ENCODE measurements at regions not wholly inside any gene's neighbourhood (a gene's known extent, or its start where the extent isn't known, plus 50 kb on each side); places are given as distances from the start of the nearest gene placed in this dataset.
"Not testable (repeated sequence)": the region's sequence is repeated elsewhere in the genome, so short reads cannot be mapped to it uniquely, and the experiment has no call there.

DNA sequence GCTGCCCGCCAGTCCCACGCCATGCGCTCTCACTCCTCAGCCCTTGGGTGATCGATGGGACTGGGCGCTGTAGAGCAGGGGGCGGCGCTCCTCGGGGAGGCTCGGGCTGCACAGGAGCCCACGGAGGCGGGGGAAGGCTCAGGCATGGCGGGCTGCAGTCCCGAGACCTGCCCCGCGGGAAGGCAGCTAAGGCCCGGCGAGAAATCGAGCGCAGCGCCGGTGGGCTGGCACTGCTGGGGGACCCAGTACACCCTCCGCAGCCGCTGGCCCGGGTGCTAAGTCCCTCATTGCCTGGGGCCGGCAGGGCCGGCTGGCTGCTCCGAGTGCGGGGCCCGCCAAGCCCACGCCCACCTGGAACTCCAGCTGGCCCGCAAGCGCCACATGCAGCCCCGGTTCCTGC, 102.2 kb upstream of the PDE10A start:
- H3K79me2 ChIP-seq (ENCODE audit: insufficient read depth, low read length); BruUV-seq (replicated peaks); H3K36me3 ChIP-seq (replicated peaks in 1 of 2; ENCODE audit: control insufficient read depth in 1 of 2, insufficient read depth in 2 of 2, low read length in 2 of 2); intact Hi-C loops (cut with micrococcal nuclease; ENCODE audit: unreplicated experiment); ATAC-seq; H3K27ac ChIP-seq (ENCODE audit: extremely low read length, insufficient read depth, low read length); H4K20me1 ChIP-seq (ENCODE audit: insufficient read depth, low read length); DNase-seq (ENCODE audit: low spot score); H2AFZ ChIP-seq (ENCODE audit: low read length); in situ Hi-C loops (cut with HindIII; ENCODE audit: extremely low pct_ligation_motif_present, low pct_unique_long_range_greater_than_20kb); POLR2A ChIA-PET; CTCF ChIA-PET (ENCODE audit: low intra/inter-chr PET ratio, low total read pairs); H3K9ac ChIP-seq (ENCODE audit: insufficient read depth, low read depth, low read length); FAIRE-seq; H3K4me2 ChIP-seq (ENCODE audit: low read depth, low read length); H3K4me3 ChIP-seq (replicated peaks in 1 of 3; ENCODE audit: insufficient read depth in 1 of 3, low read depth in 2 of 3, low read length in 3 of 3); H3K4me1 ChIP-seq (ENCODE audit: insufficient read depth, low read length): not testable (repeated sequence)
- no CpG with 5 or more reads among the region's 33 CpGs for WGBS (ENCODE audit: low lambda C conversion rate)
- H3K27me3 ChIP-seq (ENCODE audit: control insufficient read depth in 1 of 2, insufficient read depth in 2 of 2, low read length in 2 of 2), result peaks cover 0 to 19% of the 10 kb centered on the region in 2 experiments; a peak in 2 of 5 replicates
- H3K9me3 ChIP-seq (ENCODE audit: low read length), result peaks cover 20% of the 10 kb centered on the region

DNA sequence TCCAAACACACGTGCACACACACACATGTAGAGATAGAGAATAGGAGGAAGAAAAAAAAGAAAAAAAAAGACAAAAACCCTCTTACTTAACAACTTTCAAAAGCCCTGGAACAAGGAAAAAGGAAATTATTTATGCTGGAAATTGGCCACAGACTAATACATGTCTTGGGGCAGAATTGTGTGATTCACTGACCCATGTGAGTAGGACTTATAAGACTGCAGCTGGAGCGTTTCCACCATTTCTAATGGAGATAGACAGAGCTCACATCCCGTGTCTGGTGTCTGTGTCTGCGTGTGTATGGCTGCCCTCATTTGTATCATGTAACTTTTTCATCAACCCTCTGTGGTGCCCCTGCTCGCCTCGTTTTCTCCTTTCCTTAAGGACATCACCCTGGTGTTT, 99.8 kb upstream of the PDE10A start:
- WGBS (ENCODE audit: low lambda C conversion rate), result 8% methylated on average over 6 of the region's 6 CpGs
- H3K9ac ChIP-seq (ENCODE audit: insufficient read depth, low read depth, low read length), result no peak overlapping the region
- ATAC-seq (no peak), DNase-seq (ENCODE audit: low spot score) (no peak), FAIRE-seq (no peak)
- no peaks in the 10 kb centered on the region for H3K36me3 ChIP-seq (replicated peaks in 1 of 2; ENCODE audit: control insufficient read depth in 1 of 2, insufficient read depth in 2 of 2, low read length in 2 of 2)
- H3K9me3 ChIP-seq (ENCODE audit: low read length), result peaks cover 20% of the 10 kb centered on the region
- CTCF ChIA-PET (ENCODE audit: low intra/inter-chr PET ratio, low total read pairs), result no interaction called here
- no peak overlapping the region for H3K4me3 ChIP-seq (replicated peaks in 1 of 3; ENCODE audit: insufficient read depth in 1 of 3, low read depth in 2 of 3, low read length in 3 of 3)
- no peak overlapping the region for H2AFZ ChIP-seq (ENCODE audit: low read length)
- intact Hi-C loops (cut with micrococcal nuclease; ENCODE audit: unreplicated experiment), result no loop called here
- no peaks in the 10 kb centered on the region for H4K20me1 ChIP-seq (ENCODE audit: insufficient read depth, low read length)
- in situ Hi-C loops (cut with HindIII; ENCODE audit: extremely low pct_ligation_motif_present, low pct_unique_long_range_greater_than_20kb), result no loop called here
- POLR2A ChIA-PET, result no interaction called here
- H3K27me3 ChIP-seq (ENCODE audit: control insufficient read depth in 1 of 2, insufficient read depth in 2 of 2, low read length in 2 of 2), result peaks cover 0 to 20% of the 10 kb centered on the region in 2 experiments; a peak in 2 of 5 replicates
- no TSS peak for BruUV-seq (replicated peaks)
- H3K27ac ChIP-seq (ENCODE audit: extremely low read length, insufficient read depth, low read length), result no peak overlapping the region
- no peak overlapping the region for H3K4me2 ChIP-seq (ENCODE audit: low read depth, low read length)
- no peaks in the 10 kb centered on the region for H3K4me1 ChIP-seq (ENCODE audit: insufficient read depth, low read length)
- no peaks in the 10 kb centered on the region for H3K79me2 ChIP-seq (ENCODE audit: insufficient read depth, low read length)
- TF ChIP-seq ZNF773 (CRISPR knock-in tag; IDR thresholded peaks at IDR 0.05; ENCODE audit: borderline replicate concordance) (no peak), ZNF317 (CRISPR knock-in tag; IDR thresholded peaks at IDR 0.05) (no peak), ZNF605 (CRISPR knock-in tag; IDR thresholded peaks at IDR 0.05) (no peak), ZNF138 (CRISPR knock-in tag; IDR thresholded peaks at IDR 0.05; ENCODE audit: low read depth) (no peak), NKX3-1 (CRISPR knock-in tag; IDR thresholded peaks at IDR 0.05) (no peak), RFX1 (IDR thresholded peaks at IDR 0.05) (no peak), CAMTA2 (CRISPR knock-in tag; IDR thresholded peaks at IDR 0.05; ENCODE audit: borderline replicate concordance) (no peak), ZNF256 (CRISPR knock-in tag; conservative IDR thresholded peaks at IDR 0.05) (no peak), ZKSCAN1 (IDR thresholded peaks at IDR 0.05; ENCODE audit: low read length) (no peak), RELA (CRISPR knock-in tag; IDR thresholded peaks at IDR 0.05) (no peak), ZFYVE20 (CRISPR knock-in tag; IDR thresholded peaks at IDR 0.05; ENCODE audit: borderline replicate concordance, low read depth) (no peak), MED8 (CRISPR knock-in tag; IDR thresholded peaks at IDR 0.05; ENCODE audit: insufficient replicate concordance) (no peak), ZNF644 (CRISPR knock-in tag; IDR thresholded peaks at IDR 0.05; ENCODE audit: low read depth) (no peak)
- TF ChIP-seq, protein P1, sequence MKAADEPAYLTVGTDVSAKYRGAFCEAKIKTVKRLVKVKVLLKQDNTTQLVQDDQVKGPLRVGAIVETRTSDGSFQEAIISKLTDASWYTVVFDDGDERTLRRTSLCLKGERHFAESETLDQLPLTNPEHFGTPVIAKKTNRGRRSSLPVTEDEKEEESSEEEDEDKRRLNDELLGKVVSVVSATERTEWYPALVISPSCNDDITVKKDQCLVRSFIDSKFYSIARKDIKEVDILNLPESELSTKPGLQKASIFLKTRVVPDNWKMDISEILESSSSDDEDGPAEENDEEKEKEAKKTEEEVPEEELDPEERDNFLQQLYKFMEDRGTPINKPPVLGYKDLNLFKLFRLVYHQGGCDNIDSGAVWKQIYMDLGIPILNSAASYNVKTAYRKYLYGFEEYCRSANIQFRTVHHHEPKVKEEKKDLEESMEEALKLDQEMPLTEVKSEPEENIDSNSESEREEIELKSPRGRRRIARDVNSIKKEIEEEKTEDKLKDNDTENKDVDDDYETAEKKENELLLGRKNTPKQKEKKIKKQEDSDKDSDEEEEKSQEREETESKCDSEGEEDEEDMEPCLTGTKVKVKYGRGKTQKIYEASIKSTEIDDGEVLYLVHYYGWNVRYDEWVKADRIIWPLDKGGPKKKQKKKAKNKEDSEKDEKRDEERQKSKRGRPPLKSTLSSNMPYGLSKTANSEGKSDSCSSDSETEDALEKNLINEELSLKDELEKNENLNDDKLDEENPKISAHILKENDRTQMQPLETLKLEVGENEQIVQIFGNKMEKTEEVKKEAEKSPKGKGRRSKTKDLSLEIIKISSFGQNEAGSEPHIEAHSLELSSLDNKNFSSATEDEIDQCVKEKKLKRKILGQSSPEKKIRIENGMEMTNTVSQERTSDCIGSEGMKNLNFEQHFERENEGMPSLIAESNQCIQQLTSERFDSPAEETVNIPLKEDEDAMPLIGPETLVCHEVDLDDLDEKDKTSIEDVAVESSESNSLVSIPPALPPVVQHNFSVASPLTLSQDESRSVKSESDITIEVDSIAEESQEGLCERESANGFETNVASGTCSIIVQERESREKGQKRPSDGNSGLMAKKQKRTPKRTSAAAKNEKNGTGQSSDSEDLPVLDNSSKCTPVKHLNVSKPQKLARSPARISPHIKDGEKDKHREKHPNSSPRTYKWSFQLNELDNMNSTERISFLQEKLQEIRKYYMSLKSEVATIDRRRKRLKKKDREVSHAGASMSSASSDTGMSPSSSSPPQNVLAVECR (CRISPR knock-in tag; IDR thresholded peaks at IDR 0.05; ENCODE audit: borderline replicate concordance), result no peak
- TF ChIP-seq, protein P2, sequence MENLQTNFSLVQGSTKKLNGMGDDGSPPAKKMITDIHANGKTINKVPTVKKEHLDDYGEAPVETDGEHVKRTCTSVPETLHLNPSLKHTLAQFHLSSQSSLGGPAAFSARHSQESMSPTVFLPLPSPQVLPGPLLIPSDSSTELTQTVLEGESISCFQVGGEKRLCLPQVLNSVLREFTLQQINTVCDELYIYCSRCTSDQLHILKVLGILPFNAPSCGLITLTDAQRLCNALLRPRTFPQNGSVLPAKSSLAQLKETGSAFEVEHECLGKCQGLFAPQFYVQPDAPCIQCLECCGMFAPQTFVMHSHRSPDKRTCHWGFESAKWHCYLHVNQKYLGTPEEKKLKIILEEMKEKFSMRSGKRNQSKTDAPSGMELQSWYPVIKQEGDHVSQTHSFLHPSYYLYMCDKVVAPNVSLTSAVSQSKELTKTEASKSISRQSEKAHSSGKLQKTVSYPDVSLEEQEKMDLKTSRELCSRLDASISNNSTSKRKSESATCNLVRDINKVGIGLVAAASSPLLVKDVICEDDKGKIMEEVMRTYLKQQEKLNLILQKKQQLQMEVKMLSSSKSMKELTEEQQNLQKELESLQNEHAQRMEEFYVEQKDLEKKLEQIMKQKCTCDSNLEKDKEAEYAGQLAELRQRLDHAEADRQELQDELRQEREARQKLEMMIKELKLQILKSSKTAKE (CRISPR knock-in tag; IDR thresholded peaks at IDR 0.05; ENCODE audit: borderline replicate concordance), result no peak
